ENCODE measurements at regions not wholly inside any gene's neighbourhood (a gene's known extent, or its start where the extent isn't known, plus 50 kb on each side); places are given as distances from the start of the nearest gene placed in this dataset.

GRCh38 chr4:120431180-120431579 lies 364.5 kb upstream of the MAD2L1 start:
- Histone ChIP-seq H3K9me3 (no peaks in the 10 kb centered on the region), H3K4me1 (ENCODE audit: insufficient read depth) (no peaks in the 10 kb centered on the region), H3K36me3 (no peaks in the 10 kb centered on the region), H3K27me3 (no peaks in the 10 kb centered on the region), H3K4me3 (no peak overlapping the region), H3K27ac (no peak overlapping the region)
- no peak for TF ChIP-seq POLR2A (IDR thresholded peaks at IDR 0.05)
- TF ChIP-seq CTCF (IDR thresholded peaks at IDR 0.05), result no peak
- TF ChIP-seq EP300 (IDR thresholded peaks at IDR 0.05), result no peak
- intact Hi-C loops (cut with DNase I), result no loop called here
- no peak for DNase-seq

- intact Hi-C loops (cut with DNase I), result no loop called here
- no peak for TF ChIP-seq CTCF (IDR thresholded peaks at IDR 0.05)
- TF ChIP-seq POLR2A (IDR thresholded peaks at IDR 0.05), result no peak
- TF ChIP-seq EP300 (IDR thresholded peaks at IDR 0.05), result no peak
Observed at GRCh38 chr4:120418146-120418545, 351.5 kb upstream of the MAD2L1 start.

DNA sequence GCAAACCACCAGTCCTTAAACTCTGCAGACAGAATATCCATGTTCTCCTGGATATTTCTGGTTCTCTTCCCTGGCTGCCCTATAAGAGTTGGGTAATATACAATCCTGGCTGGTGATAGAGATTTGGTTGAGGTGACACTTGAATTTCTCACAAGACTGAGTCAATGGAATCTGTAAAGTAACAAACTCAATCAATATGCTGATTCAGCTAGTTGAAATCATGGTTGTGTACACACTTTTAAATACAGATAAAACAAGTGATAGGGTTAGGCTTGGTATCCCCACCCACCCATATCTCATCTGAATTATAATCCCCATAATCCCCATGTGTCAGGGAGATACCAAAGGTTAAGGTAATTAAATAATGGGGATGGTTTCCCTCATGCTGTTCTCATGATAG lies 349.2 kb upstream of the MAD2L1 start:
- H3K36me3 ChIP-seq, result no peaks in the 10 kb centered on the region
- no peaks in the 10 kb centered on the region for H3K4me1 ChIP-seq (ENCODE audit: insufficient read depth)
- H3K27me3 ChIP-seq, result no peaks in the 10 kb centered on the region
- intact Hi-C loops (cut with DNase I), result no loop called here
- no peak for DNase-seq
- H3K27ac ChIP-seq, result no peak overlapping the region
- no peak overlapping the region for H3K4me3 ChIP-seq
- TF ChIP-seq POLR2A (IDR thresholded peaks at IDR 0.05), result no peak
- TF ChIP-seq CTCF (IDR thresholded peaks at IDR 0.05), result no peak
- H3K9me3 ChIP-seq, result no peaks in the 10 kb centered on the region

More at GRCh38 chr4:120418146-120418545, 351.5 kb upstream of the MAD2L1 start:
- H3K36me3 ChIP-seq, result no peaks in the 10 kb centered on the region
- H3K4me1 ChIP-seq (ENCODE audit: insufficient read depth), result no peaks in the 10 kb centered on the region
- no peaks in the 10 kb centered on the region for H3K27me3 ChIP-seq
- no peak overlapping the region for H3K27ac ChIP-seq
- H3K4me3 ChIP-seq, result no peak overlapping the region
- H3K9me3 ChIP-seq, result no peaks in the 10 kb centered on the region
- DNase-seq, result no peak

GRCh38 chr4:120406960-120407359 lies 340.3 kb upstream of the MAD2L1 start:
- Histone ChIP-seq H3K36me3 (no peaks in the 10 kb centered on the region), H3K4me3 (no peak overlapping the region), H3K27ac (no peak overlapping the region), H3K9me3 (no peaks in the 10 kb centered on the region), H3K4me1 (ENCODE audit: insufficient read depth) (no peaks in the 10 kb centered on the region), H3K27me3 (no peaks in the 10 kb centered on the region)
- no peak for DNase-seq
- intact Hi-C loops (cut with DNase I), result no loop called here
- TF ChIP-seq CTCF (IDR thresholded peaks at IDR 0.05) (no peak), EP300 (IDR thresholded peaks at IDR 0.05) (no peak), POLR2A (IDR thresholded peaks at IDR 0.05) (no peak)

- Histone ChIP-seq H3K27ac (no peak overlapping the region), H3K9me3 (no peaks in the 10 kb centered on the region), H3K27me3 (peaks cover 2% of the 10 kb centered on the region), H3K4me1 (ENCODE audit: insufficient read depth) (no peaks in the 10 kb centered on the region), H3K4me3 (no peak overlapping the region), H3K36me3 (no peaks in the 10 kb centered on the region)
- 10 to 43% (median 10%) methylated on average over 2 of the region's 2 CpGs for WGBS, 3 donors
- TF ChIP-seq EP300 (IDR thresholded peaks at IDR 0.05) (no peak), POLR2A (IDR thresholded peaks at IDR 0.05) (no peak), CTCF (IDR thresholded peaks at IDR 0.05) (no peak)
- no peak for DNase-seq
- intact Hi-C loops (cut with DNase I), result no loop called here
Observed at GRCh38 chr4:120403296-120403695, 336.6 kb upstream of the MAD2L1 start.

Data from ovary (tissue), 7 donors.